ENCODE measurements at regions not wholly inside any gene's neighbourhood (a gene's known extent, or its start where the extent isn't known, plus 50 kb on each side); places are given as distances from the start of the nearest gene placed in this dataset.
"Not testable (repeated sequence)": the region's sequence is repeated elsewhere in the genome, so short reads cannot be mapped to it uniquely, and the experiment has no call there.

GRCh38 chr6:121917834-121918559 is 481.5 kb upstream of the HSF2 start:
- DNase-seq (ENCODE audit: low spot score), result no peak

GRCh38 chr6:121920616-121921015 is 478.8 kb upstream of the HSF2 start:
- no peak for DNase-seq (ENCODE audit: low spot score)

GRCh38 chr6:121925024-121925423 is 474.4 kb upstream of the HSF2 start:
- no peak for DNase-seq (ENCODE audit: low spot score)

- no peak for DNase-seq (ENCODE audit: low spot score)
Observed at GRCh38 chr6:121925534-121926255, 473.8 kb upstream of the HSF2 start.

- DNase-seq (ENCODE audit: low spot score), result no peak
Observed at GRCh38 chr6:121929301-121929700, 470.2 kb upstream of the HSF2 start.

- peak; percentile 63 for DNase-seq (ENCODE audit: low spot score)
Observed at GRCh38 chr6:121932076-121932991, 467.1 kb upstream of the HSF2 start.

- DNase-seq (ENCODE audit: low spot score), result no peak
Observed at GRCh38 chr6:121934451-121934850, 465.0 kb upstream of the HSF2 start.

GRCh38 chr6:121940728-121941127 is 458.7 kb upstream of the HSF2 start:
- DNase-seq (ENCODE audit: low spot score), result no peak

- no peak for DNase-seq (ENCODE audit: low spot score)
Observed at GRCh38 chr6:121944354-121944753, 455.1 kb upstream of the HSF2 start.

- no peak for DNase-seq (ENCODE audit: low spot score)
Observed at GRCh38 chr6:121951123-121951522, 448.3 kb upstream of the HSF2 start.

- DNase-seq (ENCODE audit: low spot score), result no peak
Observed at GRCh38 chr6:121951918-121952379, 447.5 kb upstream of the HSF2 start.

- not testable (repeated sequence) for DNase-seq (ENCODE audit: low spot score)
Observed at GRCh38 chr6:121955401-121955800, 444.1 kb upstream of the HSF2 start.

- DNase-seq (ENCODE audit: low spot score), result no peak
Observed at GRCh38 chr6:121956782-121957181, 442.7 kb upstream of the HSF2 start.

- DNase-seq (ENCODE audit: low spot score), result peak; percentile 7
Observed at GRCh38 chr6:121959501-121959900, 440.0 kb upstream of the HSF2 start.

- DNase-seq (ENCODE audit: low spot score), result no peak
Observed at GRCh38 chr6:121961619-121962125, 437.8 kb upstream of the HSF2 start.

GRCh38 chr6:121963826-121964225 is 435.6 kb upstream of the HSF2 start:
- no peak for DNase-seq (ENCODE audit: low spot score)

GRCh38 chr6:121965739-121966138 is 433.7 kb upstream of the HSF2 start:
- no peak for DNase-seq (ENCODE audit: low spot score)

GRCh38 chr6:121967631-121968030 is 431.8 kb upstream of the HSF2 start:
- DNase-seq (ENCODE audit: low spot score), result no peak

- no peak for DNase-seq (ENCODE audit: low spot score)
Observed at GRCh38 chr6:121971931-121972335, 427.5 kb upstream of the HSF2 start.

GRCh38 chr6:121984956-121985355 is 414.5 kb upstream of the HSF2 start:
- no peak for DNase-seq (ENCODE audit: low spot score)

GRCh38 chr6:121993362-121993761 is 406.1 kb upstream of the HSF2 start:
- no peak for DNase-seq (ENCODE audit: low spot score)

- DNase-seq (ENCODE audit: low spot score), result no peak
Observed at GRCh38 chr6:121994919-121995318, 404.5 kb upstream of the HSF2 start.
